ENCODE measurements at regions not wholly inside any gene's neighbourhood (a gene's known extent, or its start where the extent isn't known, plus 50 kb on each side); places are given as distances from the start of the nearest gene placed in this dataset.
"Not testable (repeated sequence)": the region's sequence is repeated elsewhere in the genome, so short reads cannot be mapped to it uniquely, and the experiment has no call there.

GRCh38 chr11:38867338-38867737 lies 2269.3 kb upstream of the RAG2 start:
- no peak for DNase-seq

DNA sequence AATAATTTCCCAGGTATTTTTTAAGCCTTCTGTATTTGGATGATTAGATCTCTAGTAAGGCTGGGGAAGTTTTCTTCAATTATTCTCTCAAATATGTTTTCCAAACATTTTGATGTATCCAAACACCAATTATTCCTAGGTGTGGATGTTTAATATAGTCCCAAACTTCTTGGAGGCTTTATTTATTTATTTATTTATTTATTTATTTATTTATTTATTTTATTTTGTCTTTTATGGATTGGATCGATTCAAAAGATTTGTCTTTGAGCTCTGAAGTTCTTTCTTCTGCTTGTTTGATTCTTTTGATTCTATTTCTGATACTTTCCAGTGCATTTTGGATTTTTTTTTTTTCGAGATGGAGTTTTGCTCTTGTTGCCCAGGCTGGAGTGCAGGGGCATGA lies 2267.9 kb upstream of the RAG2 start:
- DNase-seq: no peak

GRCh38 chr11:38842991-38843390 lies 2245.0 kb upstream of the RAG2 start:
- DNase-seq: no peak

GRCh38 chr11:38839071-38839470 lies 2241.0 kb upstream of the RAG2 start:
- DNase-seq: no peak

DNA sequence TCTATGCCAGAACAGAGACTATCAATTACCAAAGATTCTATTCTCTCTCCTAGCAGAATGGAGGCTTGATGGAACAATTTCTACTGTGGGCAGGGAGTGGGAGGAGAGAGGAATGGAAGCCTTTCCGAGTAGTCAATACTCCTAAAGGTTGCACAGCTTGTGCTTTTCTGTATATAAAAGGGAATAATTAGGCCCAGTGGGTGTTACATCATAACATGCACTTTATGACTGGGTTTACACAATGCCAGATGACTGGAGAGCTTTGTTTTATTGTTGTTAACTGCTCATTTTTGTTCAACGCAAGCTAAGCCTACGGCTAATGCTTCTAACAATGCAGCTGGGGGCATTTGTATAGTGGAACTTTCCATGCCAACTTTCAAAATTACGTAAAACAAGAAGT lies 2237.9 kb upstream of the RAG2 start:
- peak; percentile 2 for DNase-seq

- DNase-seq: peak; percentile 5
Observed at GRCh38 chr11:38824573-38824972, 2226.5 kb upstream of the RAG2 start.

- DNase-seq: not testable (repeated sequence)
Observed at GRCh38 chr11:38821786-38822185, 2223.8 kb upstream of the RAG2 start.

DNA sequence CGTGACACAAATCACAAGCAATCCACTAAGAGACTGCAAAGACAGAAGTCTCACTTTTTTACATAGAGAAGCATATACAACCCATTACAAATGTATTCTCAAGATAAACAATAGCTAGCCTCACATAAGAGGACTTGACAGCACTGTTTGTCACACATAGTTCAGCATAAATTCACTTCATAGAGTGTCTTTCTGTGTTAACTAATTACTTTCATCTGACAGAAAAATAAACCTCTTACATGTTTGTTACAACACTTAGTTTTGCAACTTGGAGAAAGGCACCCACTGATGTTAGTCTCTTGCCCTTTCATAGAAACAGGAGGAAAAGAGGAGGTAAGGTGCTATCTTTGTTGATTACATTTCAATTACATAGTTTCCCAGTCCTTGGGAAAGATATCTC lies 2221.9 kb upstream of the RAG2 start:
- DNase-seq: no peak

DNA sequence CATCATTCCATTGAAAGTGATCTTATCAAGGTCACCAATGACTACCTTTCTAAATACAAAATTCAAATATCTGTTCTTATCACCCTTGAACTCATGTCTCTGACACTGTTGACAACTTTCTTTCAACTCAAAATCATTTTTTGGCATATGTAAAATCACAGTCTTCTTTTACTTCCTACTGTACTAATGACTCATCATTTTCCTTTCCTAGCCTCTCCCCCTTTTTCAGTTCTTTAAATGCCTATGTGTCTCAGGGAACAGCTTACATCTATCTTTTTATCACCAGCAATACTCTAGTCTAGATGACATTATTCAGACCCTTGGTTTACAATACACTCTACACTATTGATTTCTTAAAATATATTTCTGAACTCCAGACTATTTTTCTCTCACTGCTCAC lies 2220.7 kb upstream of the RAG2 start:
- peak; percentile 27 for DNase-seq

GRCh38 chr11:38814670-38815069 lies 2216.6 kb upstream of the RAG2 start:
- peak; percentile 85 for DNase-seq

- DNase-seq: no peak
Observed at GRCh38 chr11:38809521-38809920, 2211.5 kb upstream of the RAG2 start.

GRCh38 chr11:38796281-38796680 lies 2198.2 kb upstream of the RAG2 start:
- DNase-seq: peak; percentile 36

- DNase-seq: no peak
Observed at GRCh38 chr11:38795027-38795426, 2197.0 kb upstream of the RAG2 start.

DNA sequence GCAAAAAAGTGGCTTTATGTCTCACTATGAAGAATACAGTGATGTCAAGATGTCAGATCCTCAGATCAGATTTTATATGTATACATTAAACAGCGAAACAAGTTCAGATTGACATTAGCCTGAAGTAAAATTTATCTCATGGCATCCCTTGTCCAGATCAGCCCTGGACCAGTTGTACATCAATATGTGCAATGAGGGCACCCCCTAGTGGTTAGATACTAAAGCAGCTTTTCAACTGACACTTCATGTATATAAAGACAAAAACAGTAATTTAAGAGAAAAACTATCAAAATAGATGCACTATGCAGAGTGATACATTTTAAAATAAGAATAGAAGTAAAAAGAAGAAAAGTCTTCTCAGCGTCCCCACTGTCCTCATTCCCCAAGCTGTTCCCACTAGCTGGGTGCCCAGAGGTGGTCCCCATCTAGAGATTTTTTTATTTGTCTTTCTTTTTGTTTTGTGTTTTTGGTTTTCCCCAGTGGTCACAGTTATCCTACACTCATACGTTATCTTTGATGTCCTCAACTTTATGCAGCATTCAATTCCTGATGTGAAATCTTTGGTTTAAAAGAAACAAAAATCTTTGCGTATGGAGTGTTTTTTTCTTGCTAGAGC lies 2193.4 kb upstream of the RAG2 start:
- peak; percentile 63 for DNase-seq

DNA sequence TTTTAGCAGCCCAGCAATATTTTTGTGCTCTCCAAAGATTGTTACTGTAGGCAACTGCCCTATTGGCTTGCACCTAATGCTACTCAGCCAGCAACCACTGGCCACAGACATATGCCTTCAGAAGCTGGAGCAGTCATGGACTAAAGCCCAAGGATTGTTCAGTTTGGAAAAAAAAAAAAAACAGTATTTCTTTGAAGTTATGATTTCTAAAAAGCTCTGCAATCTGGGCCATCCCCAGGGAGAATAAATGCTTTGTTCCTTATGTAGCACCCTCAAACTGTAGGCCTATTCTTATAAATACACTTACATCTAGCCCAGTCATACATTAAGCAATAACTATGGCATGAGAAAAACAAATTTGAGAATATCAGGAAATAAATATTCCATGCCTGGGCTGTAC lies 2190.5 kb upstream of the RAG2 start:
- DNase-seq: peak; percentile 12

GRCh38 chr11:38784164-38784563 lies 2186.1 kb upstream of the RAG2 start:
- no peak for DNase-seq

DNA sequence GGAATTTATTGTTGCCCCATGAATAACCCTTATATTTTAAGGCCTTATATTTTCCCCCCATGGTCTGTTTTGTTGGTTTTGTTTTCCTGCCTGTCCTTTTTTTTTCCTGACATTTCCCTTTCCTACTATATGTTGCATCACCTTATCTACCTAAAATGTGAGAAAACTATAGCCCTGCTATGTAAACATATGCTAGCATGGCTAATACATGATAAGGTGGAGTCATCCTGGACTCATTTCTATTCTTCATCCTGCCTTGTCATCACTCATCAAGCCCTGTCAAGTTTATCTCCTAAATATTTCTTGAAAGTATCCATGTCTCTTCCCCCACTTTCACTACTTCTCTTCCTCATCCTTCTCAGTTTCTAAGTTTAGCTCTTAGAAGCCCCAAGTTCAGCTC lies 2168.8 kb upstream of the RAG2 start:
- DNase-seq: no peak

DNA sequence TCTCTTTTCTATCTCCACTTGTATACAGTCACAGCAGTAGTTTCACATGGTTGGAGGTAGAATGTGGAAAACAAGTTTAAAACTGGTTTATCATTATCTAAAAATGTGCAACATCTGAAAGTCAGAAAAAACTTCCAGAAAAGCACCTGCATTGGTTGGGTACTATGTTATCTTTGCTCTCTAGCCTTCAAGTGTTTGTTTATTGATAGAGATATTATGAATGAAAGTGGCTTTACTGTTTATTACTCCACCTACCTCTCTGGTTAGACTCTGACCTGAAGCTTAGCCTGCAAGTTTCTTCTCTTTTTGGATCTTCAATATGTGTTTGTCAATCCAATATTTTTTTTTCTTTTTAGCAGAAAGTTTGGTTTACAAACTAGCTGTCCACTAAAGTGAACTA lies 2161.4 kb upstream of the RAG2 start:
- DNase-seq: no peak

DNA sequence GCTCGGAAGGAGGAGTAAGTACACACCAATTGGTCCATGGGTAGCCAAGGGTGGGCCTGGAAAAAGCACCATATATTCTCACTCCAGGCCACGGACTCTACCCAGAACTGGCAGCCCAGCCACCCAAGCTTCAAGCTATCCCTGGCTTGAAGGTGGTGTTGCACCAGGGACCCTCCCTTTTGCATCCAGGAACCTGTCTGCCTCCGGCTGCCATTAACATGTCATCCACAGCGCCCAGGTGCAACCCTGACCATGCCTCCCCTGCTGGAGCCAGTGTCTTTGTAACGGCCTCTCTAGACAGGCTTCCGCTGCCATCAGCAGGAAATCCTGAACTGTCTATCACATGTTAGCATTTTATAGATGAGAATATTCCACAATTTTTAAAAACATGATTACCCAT lies 2158.5 kb upstream of the RAG2 start:
- no peak for DNase-seq

- DNase-seq: no peak
Observed at GRCh38 chr11:38751421-38751820, 2153.4 kb upstream of the RAG2 start.

- not testable (repeated sequence) for DNase-seq
Observed at GRCh38 chr11:38746516-38746915, 2148.5 kb upstream of the RAG2 start.

- no peak for DNase-seq
Observed at GRCh38 chr11:38723361-38723760, 2125.3 kb upstream of the RAG2 start.

- no peak for DNase-seq
Observed at GRCh38 chr11:38721586-38722315, 2123.7 kb upstream of the RAG2 start.

DNA sequence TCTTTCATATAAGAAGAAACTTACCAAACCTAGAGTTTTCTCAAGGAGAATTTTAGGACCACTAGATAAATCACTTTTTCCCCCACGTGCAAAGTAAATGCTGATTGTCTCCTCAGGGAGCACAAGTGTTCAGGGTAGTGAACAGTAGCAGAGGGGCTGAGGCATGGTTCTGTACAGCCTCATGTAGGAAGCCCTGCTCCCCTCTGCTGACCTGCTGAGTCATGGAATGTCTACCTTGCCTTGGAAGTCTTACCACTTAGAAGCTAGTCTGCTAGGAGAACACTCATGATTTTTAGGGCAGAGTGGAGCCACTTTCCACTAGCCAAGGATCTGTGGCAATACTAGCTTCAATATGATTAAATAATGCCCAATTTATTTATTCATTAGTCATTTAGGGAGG lies 2120.6 kb upstream of the RAG2 start:
- DNase-seq: no peak

GRCh38 chr11:38718049-38718448 lies 2120.0 kb upstream of the RAG2 start:
- no peak for DNase-seq

Measured in fibroblast of skin of abdomen (primary cell).